Lower lobe of right lung (tissue), 2 donors: ENCODE measurements at regions not wholly inside any gene's neighbourhood (a gene's known extent, or its start where the extent isn't known, plus 50 kb on each side); places are given as distances from the start of the nearest gene placed in this dataset.

Experiments used
- ATAC-seq, 2 donors: fragments of 200-7000 bp; cut with Tn5 transposase; one replicate each; pipeline ENCODE4 v1.9.1; 2020 to 2022; ENCODE audit warnings: mild to moderate bottlenecking in 2 of 2, moderate library complexity in 2 of 2
- DNase-seq: peaks from one replicate; pipeline ENCODE4 v3.0.0-alpha.2; 2020
- H3K27ac ChIP-seq: fragments of 200-600 bp; one replicate; pipeline ENCODE4 v1.8.0; 2022
- H3K27me3 ChIP-seq: fragments of 200-600 bp; one replicate; pipeline ENCODE4 v1.8.0; 2022; ENCODE audit warnings: low read depth
- H3K36me3 ChIP-seq: fragments of 200-600 bp; one replicate; pipeline ENCODE4 v1.8.0; 2022; ENCODE audit warnings: mild to moderate bottlenecking
- H3K4me1 ChIP-seq: fragments of 200-600 bp; one replicate; pipeline ENCODE4 v1.8.0; 2022
- H3K4me3 ChIP-seq: fragments of 200-600 bp; one replicate; pipeline ENCODE4 v1.8.0; 2022; ENCODE audit warnings: mild to moderate bottlenecking
- H3K9me3 ChIP-seq: fragments of 200-600 bp; one replicate; pipeline ENCODE4 v1.8.0; 2022
- intact Hi-C: fragments of 100-400 bp; cut with DNase I; formaldehyde crosslinking; loops from one replicate; pipeline ENCODE4 v1.11.0; 2022
- TF ChIP-seq, protein P1 (sequence below): fragments of 200-600 bp; IDR thresholded peaks from one replicate; pipeline ENCODE4 v1.8.0; 2022; ENCODE audit warnings: antibody characterized with exemption, mild to moderate bottlenecking
- donor health status: DM: no; HTN: yes; CAD: no; lungs with severe emphysema.

DNA sequence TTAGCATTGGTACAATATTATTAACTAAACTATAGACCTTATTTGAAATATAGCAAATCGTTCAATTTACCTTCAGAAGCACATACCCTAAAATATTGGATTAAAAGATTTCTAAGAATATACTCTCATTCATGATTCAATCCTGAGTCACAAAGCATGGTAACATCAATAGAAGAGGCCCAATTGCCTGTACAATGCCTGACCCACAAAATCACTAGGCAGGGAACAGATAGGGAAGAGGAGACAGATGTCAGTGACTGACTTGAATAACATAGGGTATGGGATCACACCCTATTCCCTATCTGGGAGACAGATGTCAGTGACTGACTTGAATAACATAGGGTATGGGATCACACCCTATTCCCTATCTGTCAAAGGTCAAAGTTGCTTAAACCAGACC is 611.6 kb upstream of the VRK2 start:
- ATAC-seq, result no peak
- no peak overlapping the region for H3K27ac ChIP-seq

GRCh38 chr2:57437077-57437476 is 609.5 kb upstream of the VRK2 start:
- Histone ChIP-seq H3K27ac (no peak overlapping the region), H3K4me3 (no peak overlapping the region), H3K27me3 (no peaks in the 10 kb centered on the region), H3K9me3 (no peaks in the 10 kb centered on the region), H3K4me1 (no peaks in the 10 kb centered on the region), H3K36me3 (no peaks in the 10 kb centered on the region)
- TF ChIP-seq, protein P1, sequence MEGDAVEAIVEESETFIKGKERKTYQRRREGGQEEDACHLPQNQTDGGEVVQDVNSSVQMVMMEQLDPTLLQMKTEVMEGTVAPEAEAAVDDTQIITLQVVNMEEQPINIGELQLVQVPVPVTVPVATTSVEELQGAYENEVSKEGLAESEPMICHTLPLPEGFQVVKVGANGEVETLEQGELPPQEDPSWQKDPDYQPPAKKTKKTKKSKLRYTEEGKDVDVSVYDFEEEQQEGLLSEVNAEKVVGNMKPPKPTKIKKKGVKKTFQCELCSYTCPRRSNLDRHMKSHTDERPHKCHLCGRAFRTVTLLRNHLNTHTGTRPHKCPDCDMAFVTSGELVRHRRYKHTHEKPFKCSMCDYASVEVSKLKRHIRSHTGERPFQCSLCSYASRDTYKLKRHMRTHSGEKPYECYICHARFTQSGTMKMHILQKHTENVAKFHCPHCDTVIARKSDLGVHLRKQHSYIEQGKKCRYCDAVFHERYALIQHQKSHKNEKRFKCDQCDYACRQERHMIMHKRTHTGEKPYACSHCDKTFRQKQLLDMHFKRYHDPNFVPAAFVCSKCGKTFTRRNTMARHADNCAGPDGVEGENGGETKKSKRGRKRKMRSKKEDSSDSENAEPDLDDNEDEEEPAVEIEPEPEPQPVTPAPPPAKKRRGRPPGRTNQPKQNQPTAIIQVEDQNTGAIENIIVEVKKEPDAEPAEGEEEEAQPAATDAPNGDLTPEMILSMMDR, result no peak
- intact Hi-C loops, result no loop called here
- no peak for ATAC-seq
- no peak for DNase-seq

More for the DNA sequence above, 611.6 kb upstream of the VRK2 start:
- intact Hi-C loops, result no loop called here
- Histone ChIP-seq H3K9me3 (no peaks in the 10 kb centered on the region), H3K4me3 (no peak overlapping the region), H3K27me3 (no peaks in the 10 kb centered on the region), H3K4me1 (no peaks in the 10 kb centered on the region), H3K36me3 (no peaks in the 10 kb centered on the region)
- DNase-seq, result no peak
- TF ChIP-seq, protein P1, result no peak

DNA sequence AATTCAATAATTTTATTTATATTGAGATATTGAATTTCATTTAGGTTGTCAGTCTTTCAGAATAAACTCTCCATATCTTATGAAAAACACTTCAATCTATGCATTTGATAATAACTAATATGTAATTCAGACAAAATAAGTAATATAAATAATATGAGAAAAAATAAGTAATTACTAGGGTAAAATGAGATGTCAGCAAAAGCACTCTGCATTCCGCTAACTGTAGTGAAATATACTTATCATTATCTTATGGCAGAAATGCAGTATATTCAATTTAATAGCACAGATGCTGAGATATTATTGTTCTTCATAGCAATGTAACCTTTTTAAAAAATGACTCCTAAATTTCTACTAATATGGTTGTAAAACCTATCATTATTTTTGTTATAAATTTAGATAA is 606.2 kb upstream of the VRK2 start:
- no peaks in the 10 kb centered on the region for H3K9me3 ChIP-seq
- no peak overlapping the region for H3K27ac ChIP-seq
- no peaks in the 10 kb centered on the region for H3K4me1 ChIP-seq
- H3K4me3 ChIP-seq, result no peak overlapping the region
- TF ChIP-seq, protein P1, result no peak
- intact Hi-C loops, result no loop called here
- no peaks in the 10 kb centered on the region for H3K36me3 ChIP-seq
- H3K27me3 ChIP-seq, result no peaks in the 10 kb centered on the region
- no peak for DNase-seq
- no peak for ATAC-seq

GRCh38 chr2:57443086-57443485 is 603.5 kb upstream of the VRK2 start:
- no peaks in the 10 kb centered on the region for H3K36me3 ChIP-seq
- no peaks in the 10 kb centered on the region for H3K9me3 ChIP-seq
- TF ChIP-seq, protein P1, result no peak
- no peaks in the 10 kb centered on the region for H3K4me1 ChIP-seq
- H3K4me3 ChIP-seq, result no peak overlapping the region
- ATAC-seq, result no peak
- no peaks in the 10 kb centered on the region for H3K27me3 ChIP-seq
- H3K27ac ChIP-seq, result no peak overlapping the region
- DNase-seq, result no peak
- intact Hi-C loops, result no loop called here

GRCh38 chr2:57443973-57444521 is 602.6 kb upstream of the VRK2 start:
- peak; percentile 64 to 79 for ATAC-seq
- intact Hi-C loops, result no loop called here

More at GRCh38 chr2:57443973-57444521, 602.6 kb upstream of the VRK2 start:
- H3K4me1 ChIP-seq, result no peaks in the 10 kb centered on the region
- H3K9me3 ChIP-seq, result no peaks in the 10 kb centered on the region
- H3K4me3 ChIP-seq, result no peak overlapping the region
- H3K27me3 ChIP-seq, result no peaks in the 10 kb centered on the region
- TF ChIP-seq, protein P1, result no peak
- no peaks in the 10 kb centered on the region for H3K36me3 ChIP-seq
- no peak overlapping the region for H3K27ac ChIP-seq
- DNase-seq, result no peak
